ENCODE measurements at regions not wholly inside any gene's neighbourhood (a gene's known extent, or its start where the extent isn't known, plus 50 kb on each side); places are given as distances from the start of the nearest gene placed in this dataset.

GRCh38 chrX:136933611-136934145 lies 53.2 kb upstream of the RBMX start:
- no peak for TF ChIP-seq CTCF (conservative IDR thresholded peaks at IDR 0.05 in 1 of 2, IDR thresholded peaks at IDR 0.05 in 1 of 2; ENCODE audit: low read depth in 1 of 2, low read length in 2 of 2)
- no peak for TF ChIP-seq EZH2 (IDR thresholded peaks at IDR 0.05; ENCODE audit: low read length, missing control alignments)
